Lung microvascular endothelial cell (primary cell): ENCODE measurements at regions not wholly inside any gene's neighbourhood (a gene's known extent, or its start where the extent isn't known, plus 50 kb on each side); places are given as distances from the start of the nearest gene placed in this dataset.
A peak's percentile ranks its signal among the peaks of the same experiment; 100 is the strongest.
"Not testable (repeated sequence)": the region's sequence is repeated elsewhere in the genome, so short reads cannot be mapped to it uniquely, and the experiment has no call there.

Experiments used
- DNase-seq, 2 donors: peaks; one replicate each; pipeline versions ENCODE4 v3.0.0 to v3.0.0-alpha.2; 2010; ENCODE audit warnings: low read depth in 2 of 2

DNA sequence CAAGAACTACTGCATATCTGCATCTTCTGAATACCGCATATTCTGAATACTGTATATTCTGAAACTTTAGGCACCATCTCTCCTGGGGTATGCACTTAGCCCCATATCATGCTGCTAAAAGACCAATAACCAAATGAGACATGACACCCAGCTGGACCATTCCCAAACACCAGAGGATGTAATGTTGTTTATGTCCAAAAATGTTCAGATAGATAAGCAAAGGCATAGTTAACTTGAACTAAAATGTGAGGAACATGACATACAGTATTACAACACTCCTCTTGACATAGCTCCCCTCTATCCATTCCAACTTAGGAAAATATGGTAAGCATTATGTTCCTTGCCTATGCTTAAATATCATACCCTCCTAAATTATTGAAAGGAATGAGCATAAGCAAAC lies 127.3 kb downstream of the TENT5A start:
- DNase-seq = no peak

DNA sequence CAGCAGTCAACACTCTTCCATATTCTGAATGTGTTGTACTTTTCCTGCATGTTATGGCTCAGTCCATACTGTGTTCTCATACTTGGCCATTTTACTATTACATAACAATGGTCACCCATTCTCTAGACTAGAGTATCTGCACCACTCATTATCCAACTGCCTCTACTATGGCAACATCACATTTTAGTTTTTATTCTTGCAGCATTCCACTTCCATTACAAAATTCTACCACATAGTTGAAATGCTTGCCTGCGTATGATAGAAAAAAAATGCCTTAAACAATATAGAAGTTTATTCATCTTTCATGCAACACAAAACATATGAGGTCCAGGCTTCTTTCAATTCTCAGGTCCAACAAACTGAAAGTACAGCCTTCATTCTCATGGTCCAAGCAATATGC lies 128.0 kb downstream of the TENT5A start:
- no peak for DNase-seq

GRCh38 chr6:81623106-81623759 lies 129.2 kb downstream of the TENT5A start:
- no peak for DNase-seq

- no peak for DNase-seq
These were observed 130.6 kb downstream of the TENT5A start for GRCh38 chr6:81621816-81622395.

DNA sequence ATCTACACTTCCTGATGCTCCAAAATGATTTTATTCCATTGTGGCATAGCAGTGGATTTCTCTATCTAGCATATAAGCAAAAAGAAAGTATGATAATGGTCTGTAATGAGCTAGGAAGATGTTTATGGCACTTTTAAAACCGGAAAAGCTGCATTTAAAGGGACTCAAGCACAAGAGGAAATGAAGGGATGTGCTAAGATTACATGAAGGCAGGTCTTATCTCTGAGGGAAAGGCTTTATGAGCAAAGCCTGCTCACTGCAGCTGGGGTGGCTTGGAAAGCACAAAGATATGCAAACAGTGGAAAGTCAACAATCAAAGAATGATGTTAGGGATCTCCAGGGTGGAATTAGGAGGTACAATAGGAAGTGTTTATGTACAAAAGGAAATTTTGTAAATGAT lies 138.2 kb downstream of the TENT5A start:
- DNase-seq = peak in 1 of 2 donors; percentile 65

DNA sequence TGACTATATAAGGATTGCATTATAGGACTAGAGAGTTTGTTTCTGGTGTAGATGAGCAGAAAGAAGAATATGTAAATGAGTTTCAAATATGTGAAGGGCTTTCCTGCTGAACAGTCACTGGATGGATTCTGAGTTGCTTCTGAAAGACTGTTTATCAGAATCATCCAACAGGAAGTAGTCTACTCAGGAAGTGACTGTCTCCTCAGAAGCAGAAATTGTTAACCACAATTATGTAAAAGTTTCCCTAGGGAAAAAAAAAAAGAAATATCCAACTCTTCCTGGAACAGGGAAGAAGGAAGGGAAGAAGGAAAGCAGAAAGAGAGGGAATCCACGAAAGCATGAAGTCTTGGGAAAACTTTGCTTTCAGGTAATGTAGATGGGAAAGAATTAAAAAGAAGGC lies 138.9 kb downstream of the TENT5A start:
- DNase-seq = peak in 1 of 2 donors; percentile 89

- DNase-seq = no peak
These were observed 140.3 kb downstream of the TENT5A start for GRCh38 chr6:81612136-81612535.

DNA sequence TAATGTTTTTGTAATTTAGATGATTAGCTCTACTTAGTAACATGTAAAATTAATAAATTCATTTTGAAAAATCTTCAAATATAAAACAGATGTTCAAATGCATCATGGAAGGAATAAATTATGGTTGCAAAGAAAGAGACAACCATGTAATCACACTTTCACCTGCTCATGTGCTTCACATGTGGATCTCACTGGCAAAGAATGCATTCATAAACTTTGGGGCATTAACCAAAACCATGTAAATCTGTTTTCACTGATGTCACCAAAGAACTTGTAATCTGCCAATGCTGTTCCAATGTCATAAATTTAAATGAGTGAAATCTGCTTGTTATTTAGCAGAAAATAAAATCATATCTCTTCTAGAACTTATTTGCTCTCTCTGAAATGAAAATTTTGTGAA lies 142.7 kb downstream of the TENT5A start:
- no peak for DNase-seq

- DNase-seq = peak in 1 of 2 donors; percentile 22
These were observed 143.7 kb downstream of the TENT5A start for GRCh38 chr6:81608776-81609175.

DNA sequence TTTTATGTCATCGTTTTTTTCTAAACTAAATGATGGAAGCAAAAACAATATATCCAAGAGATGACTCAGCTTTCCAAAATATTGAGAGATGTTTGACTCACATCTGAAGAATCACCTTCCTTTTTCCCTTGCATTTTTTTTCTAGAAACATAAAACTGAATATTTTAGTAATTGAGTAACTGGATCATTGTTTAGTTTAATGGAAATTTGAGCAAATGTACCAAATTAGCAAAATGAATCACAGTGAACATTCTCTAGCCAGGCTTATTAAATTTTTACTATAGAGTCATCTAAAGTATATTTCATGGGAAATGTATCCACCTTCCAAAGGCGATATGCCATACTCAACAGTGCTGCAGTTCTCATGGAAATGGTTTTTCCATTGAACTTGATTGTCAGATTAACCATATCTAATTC lies 145.5 kb downstream of the TENT5A start:
- DNase-seq = peak in 1 of 2 donors; percentile 77

DNA sequence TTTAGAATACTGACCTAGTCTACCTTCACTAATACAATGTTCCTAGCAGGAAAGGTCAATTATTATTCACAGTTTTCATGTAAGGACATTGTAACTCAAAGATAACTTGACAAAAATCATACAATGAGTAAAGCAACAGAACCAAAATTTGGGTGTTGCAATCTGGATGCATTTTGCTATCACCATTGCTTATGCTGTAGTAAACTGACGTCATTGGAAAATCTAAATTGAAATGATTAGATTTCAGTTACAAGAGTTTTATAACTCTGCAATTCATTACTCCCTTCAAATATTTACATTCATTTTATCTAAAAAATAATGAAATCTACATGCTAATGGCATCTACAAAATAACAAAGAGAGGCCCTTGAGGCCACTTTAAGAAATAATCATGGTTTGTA lies 147.0 kb downstream of the TENT5A start:
- DNase-seq = no peak

- DNase-seq = no peak
These were observed 150.6 kb downstream of the TENT5A start for GRCh38 chr6:81601918-81602317.

DNA sequence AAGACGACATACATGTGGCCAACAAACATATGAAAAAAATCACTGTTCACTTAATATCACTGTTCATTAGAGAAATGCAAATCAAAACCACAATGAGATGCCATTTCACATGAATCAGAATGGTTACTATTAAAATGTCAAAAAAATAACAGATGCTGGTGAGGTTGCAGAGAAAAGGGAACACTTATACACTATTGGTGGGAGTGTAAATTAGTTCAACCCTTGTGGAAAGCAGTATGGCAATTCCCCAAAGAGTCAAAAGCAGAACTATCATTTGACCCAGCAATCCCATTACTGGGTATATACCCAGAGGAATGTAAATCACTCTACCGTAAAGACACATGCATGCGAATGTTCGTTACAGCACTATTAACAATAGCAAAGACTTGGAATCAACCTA lies 152.0 kb downstream of the TENT5A start:
- DNase-seq = not testable (repeated sequence)

DNA sequence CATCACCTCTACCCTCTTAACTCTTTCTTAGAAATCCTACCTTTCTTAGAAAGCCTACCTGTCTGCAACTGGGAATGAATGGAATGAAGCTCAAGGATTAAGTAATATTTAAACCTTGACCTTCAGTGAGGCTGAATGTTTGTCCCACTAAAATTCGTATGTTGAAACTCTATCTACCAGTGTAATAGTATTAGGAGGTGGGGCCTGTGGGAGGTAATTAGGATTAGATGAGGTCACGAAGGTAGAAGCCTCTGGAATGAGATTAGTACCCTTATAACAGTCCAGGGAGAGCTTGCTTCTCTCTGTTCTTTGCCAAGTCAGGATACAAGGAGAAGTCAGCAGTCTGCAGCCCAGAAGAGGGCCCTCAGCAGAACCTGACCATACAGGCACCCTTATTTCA lies 158.0 kb downstream of the TENT5A start:
- no peak for DNase-seq

- DNase-seq = no peak
These were observed 162.2 kb downstream of the TENT5A start for GRCh38 chr6:81590314-81590691.

DNA sequence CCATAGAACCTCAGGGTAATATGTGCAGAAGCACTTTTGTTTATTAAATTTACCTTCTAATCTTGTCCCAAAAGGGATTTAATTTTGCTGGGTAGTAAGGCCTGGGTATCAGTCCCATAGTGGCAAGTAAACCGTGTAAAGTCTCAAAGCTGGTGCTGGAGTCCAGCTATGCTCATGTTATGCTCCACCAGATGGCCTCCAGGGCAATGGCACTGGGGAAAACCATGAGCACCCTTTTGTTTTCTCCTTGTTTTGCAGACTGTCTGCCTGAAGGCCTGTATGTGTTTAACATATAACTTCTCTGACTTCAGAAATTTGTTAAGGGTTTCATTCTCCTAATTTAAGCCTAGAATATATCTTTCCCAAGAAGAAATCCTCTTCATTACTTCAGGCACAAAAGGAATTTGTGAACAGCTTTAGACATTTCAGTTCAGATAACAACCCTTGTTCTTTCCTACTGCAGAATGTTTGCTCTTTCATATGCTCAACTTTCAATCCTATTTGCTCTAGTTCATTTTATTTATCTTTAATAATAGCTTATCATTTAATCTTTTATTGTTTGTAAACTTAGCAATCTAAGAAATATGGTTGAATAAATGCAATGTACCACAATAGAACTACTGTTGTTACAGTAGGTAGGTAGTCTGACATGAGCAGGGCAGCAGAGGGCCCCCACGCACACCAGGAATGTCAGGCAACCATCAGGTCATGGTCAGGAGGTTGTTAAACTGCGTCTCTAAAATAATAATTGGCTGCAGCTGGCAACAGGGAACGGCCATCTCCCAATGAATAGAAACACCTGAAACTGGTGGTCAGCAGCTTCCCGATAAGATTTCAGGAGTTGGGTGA lies 162.8 kb downstream of the TENT5A start:
- peak in 1 of 2 donors; percentile 14 for DNase-seq

DNA sequence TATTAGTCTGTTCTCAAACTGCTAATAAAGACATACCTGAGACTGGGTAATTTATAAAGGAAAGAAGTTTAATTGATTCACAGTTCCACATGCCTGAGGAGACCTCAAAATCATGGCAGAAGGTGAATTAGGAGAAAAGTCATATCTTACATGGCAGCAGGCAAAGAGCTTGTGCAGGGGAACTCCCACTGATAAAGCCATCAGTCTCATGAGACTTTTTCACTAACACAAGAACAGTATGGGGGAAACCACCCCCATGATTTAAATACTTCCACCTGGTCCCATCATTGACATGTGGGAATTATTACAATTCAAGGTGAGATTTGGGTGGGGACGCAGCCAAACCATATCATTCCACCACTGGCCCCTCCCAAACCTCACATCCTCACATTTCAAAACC lies 166.8 kb downstream of the TENT5A start:
- not testable (repeated sequence) for DNase-seq

DNA sequence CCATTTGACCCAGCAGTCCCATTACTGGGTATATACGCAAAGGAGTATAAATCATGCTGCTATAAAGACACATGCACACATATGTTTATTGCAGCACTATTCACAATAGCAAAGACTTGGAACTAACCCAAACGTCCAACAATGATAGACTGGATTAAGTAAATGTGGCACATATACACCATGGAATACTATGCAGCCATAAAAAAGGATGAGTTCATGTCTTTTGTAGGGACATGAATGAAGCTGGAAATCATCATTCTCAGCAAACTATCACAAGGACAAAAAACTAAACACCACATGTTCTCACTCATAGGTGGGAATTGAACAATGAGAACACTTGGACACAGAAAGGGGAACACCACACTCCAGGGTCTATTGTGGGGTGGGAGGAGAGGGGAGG lies 168.3 kb downstream of the TENT5A start:
- not testable (repeated sequence) for DNase-seq

GRCh38 chr6:81575442-81575841 lies 177.0 kb downstream of the TENT5A start:
- no peak for DNase-seq

DNA sequence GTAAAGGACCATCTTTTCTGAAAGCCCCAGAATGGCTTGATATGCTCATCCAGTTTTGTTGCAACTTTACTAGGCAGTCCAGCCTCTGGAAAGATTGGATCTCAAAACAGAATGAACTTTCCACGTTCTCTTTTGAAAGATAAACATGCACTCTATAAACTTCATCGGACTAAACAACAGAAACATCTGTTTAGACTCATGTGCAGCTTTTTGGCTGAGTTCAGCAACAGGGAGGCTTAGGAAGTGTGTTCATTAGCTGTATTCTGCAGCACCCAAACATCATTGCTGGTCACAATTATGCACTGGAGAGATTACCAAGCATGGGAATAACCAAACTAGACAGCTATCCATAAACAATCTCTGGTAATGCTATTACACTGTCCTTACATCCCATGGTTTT lies 180.5 kb downstream of the TENT5A start:
- DNase-seq = no peak

GRCh38 chr6:81570681-81571080 lies 181.8 kb downstream of the TENT5A start:
- DNase-seq = no peak

GRCh38 chr6:81568973-81569372 lies 183.5 kb downstream of the TENT5A start:
- DNase-seq = no peak

DNA sequence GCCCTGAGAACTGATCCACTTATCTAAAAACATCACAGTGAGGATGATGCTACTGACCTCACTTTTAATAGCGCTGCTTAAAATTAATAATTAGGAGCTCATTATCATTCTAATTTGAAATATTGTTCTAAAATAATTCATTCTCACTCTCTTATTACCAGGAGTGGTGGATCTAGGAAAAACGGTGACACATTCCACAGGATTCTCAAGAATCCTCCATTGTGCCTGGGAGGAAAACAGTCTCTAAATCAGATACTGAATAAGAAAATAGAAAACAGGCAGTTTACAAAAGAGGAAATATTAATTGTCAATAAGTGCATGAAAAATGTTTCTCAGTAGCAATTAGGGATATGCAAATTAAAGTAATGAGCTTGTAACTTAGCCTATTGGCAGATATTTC lies 187.4 kb downstream of the TENT5A start:
- no peak for DNase-seq
